ENCODE measurements at regions not wholly inside any gene's neighbourhood (a gene's known extent, or its start where the extent isn't known, plus 50 kb on each side); places are given as distances from the start of the nearest gene placed in this dataset.

- Histone ChIP-seq H3K27me3 (ENCODE audit: control insufficient read depth, insufficient read depth, low read length) (no peaks in the 10 kb centered on the region), H3K36me3 (ENCODE audit: insufficient read depth, low read length) (no peaks in the 10 kb centered on the region), H3K4me1 (ENCODE audit: control insufficient read depth, insufficient read depth, low read length) (peaks cover 3% of the 10 kb centered on the region), H3K4me2 (ENCODE audit: low read length) (no peak overlapping the region), H3K4me3 (ENCODE audit: low read length) (no peak overlapping the region), H3K9me3 (replicated peaks; ENCODE audit: low read length) (no peaks in the 10 kb centered on the region), H3K9ac (ENCODE audit: low read depth, low read length) (no peak overlapping the region)
These were observed 1741.5 kb downstream of the PCDH9 start for GRCh38 chr13:65488606-65489005.

- H3K4me1 ChIP-seq (ENCODE audit: control insufficient read depth, insufficient read depth, low read length), result no peaks in the 10 kb centered on the region
- no peak overlapping the region for H3K4me2 ChIP-seq (ENCODE audit: low read length)
- no peak overlapping the region for H3K4me3 ChIP-seq (ENCODE audit: low read length)
- H3K27me3 ChIP-seq (ENCODE audit: control insufficient read depth, insufficient read depth, low read length), result no peaks in the 10 kb centered on the region
- H3K36me3 ChIP-seq (ENCODE audit: insufficient read depth, low read length), result no peaks in the 10 kb centered on the region
- no peak overlapping the region for H3K9ac ChIP-seq (ENCODE audit: low read depth, low read length)
- no peaks in the 10 kb centered on the region for H3K9me3 ChIP-seq (replicated peaks; ENCODE audit: low read length)
These were observed 1750.4 kb downstream of the PCDH9 start for GRCh38 chr13:65479692-65480091.

GRCh38 chr13:65473196-65473595, 1756.9 kb downstream of the PCDH9 start:
- Histone ChIP-seq H3K9me3 (replicated peaks; ENCODE audit: low read length) (no peaks in the 10 kb centered on the region), H3K36me3 (ENCODE audit: insufficient read depth, low read length) (no peaks in the 10 kb centered on the region), H3K4me2 (ENCODE audit: low read length) (no peak overlapping the region), H3K27me3 (ENCODE audit: control insufficient read depth, insufficient read depth, low read length) (no peaks in the 10 kb centered on the region), H3K4me1 (ENCODE audit: control insufficient read depth, insufficient read depth, low read length) (peaks cover 6% of the 10 kb centered on the region), H3K9ac (ENCODE audit: low read depth, low read length) (no peak overlapping the region), H3K4me3 (ENCODE audit: low read length) (no peak overlapping the region)

GRCh38 chr13:65472336-65472735, 1757.8 kb downstream of the PCDH9 start:
- H3K36me3 ChIP-seq (ENCODE audit: insufficient read depth, low read length), result no peaks in the 10 kb centered on the region
- H3K4me2 ChIP-seq (ENCODE audit: low read length), result no peak overlapping the region
- no peak overlapping the region for H3K4me3 ChIP-seq (ENCODE audit: low read length)
- H3K9me3 ChIP-seq (replicated peaks; ENCODE audit: low read length), result no peaks in the 10 kb centered on the region
- H3K27me3 ChIP-seq (ENCODE audit: control insufficient read depth, insufficient read depth, low read length), result no peaks in the 10 kb centered on the region
- peaks cover 6% of the 10 kb centered on the region for H3K4me1 ChIP-seq (ENCODE audit: control insufficient read depth, insufficient read depth, low read length)
- no peak overlapping the region for H3K9ac ChIP-seq (ENCODE audit: low read depth, low read length)

- Histone ChIP-seq H3K9ac (ENCODE audit: low read depth, low read length) (no peak overlapping the region), H3K4me2 (ENCODE audit: low read length) (no peak overlapping the region), H3K4me3 (ENCODE audit: low read length) (no peak overlapping the region), H3K36me3 (ENCODE audit: insufficient read depth, low read length) (no peaks in the 10 kb centered on the region), H3K27me3 (ENCODE audit: control insufficient read depth, insufficient read depth, low read length) (no peaks in the 10 kb centered on the region), H3K4me1 (ENCODE audit: control insufficient read depth, insufficient read depth, low read length) (peaks cover 6% of the 10 kb centered on the region), H3K9me3 (replicated peaks; ENCODE audit: low read length) (no peaks in the 10 kb centered on the region)
These were observed 1759.4 kb downstream of the PCDH9 start for GRCh38 chr13:65470781-65471180.

GRCh38 chr13:65468628-65469027, 1761.5 kb downstream of the PCDH9 start:
- Histone ChIP-seq H3K27me3 (ENCODE audit: control insufficient read depth, insufficient read depth, low read length) (no peaks in the 10 kb centered on the region), H3K4me1 (ENCODE audit: control insufficient read depth, insufficient read depth, low read length) (peaks cover 6% of the 10 kb centered on the region), H3K9ac (ENCODE audit: low read depth, low read length) (no peak overlapping the region), H3K4me2 (ENCODE audit: low read length) (no peak overlapping the region), H3K36me3 (ENCODE audit: insufficient read depth, low read length) (no peaks in the 10 kb centered on the region), H3K4me3 (ENCODE audit: low read length) (no peak overlapping the region), H3K9me3 (replicated peaks; ENCODE audit: low read length) (no peaks in the 10 kb centered on the region)

GRCh38 chr13:65461590-65461989, 1768.5 kb downstream of the PCDH9 start:
- Histone ChIP-seq H3K36me3 (ENCODE audit: insufficient read depth, low read length) (no peaks in the 10 kb centered on the region), H3K4me3 (ENCODE audit: low read length) (no peak overlapping the region), H3K9ac (ENCODE audit: low read depth, low read length) (no peak overlapping the region), H3K4me2 (ENCODE audit: low read length) (no peak overlapping the region), H3K4me1 (ENCODE audit: control insufficient read depth, insufficient read depth, low read length) (peaks cover 5% of the 10 kb centered on the region), H3K9me3 (replicated peaks; ENCODE audit: low read length) (no peaks in the 10 kb centered on the region), H3K27me3 (ENCODE audit: control insufficient read depth, insufficient read depth, low read length) (no peaks in the 10 kb centered on the region)

GRCh38 chr13:65460136-65460535, 1770.0 kb downstream of the PCDH9 start:
- H3K4me1 ChIP-seq (ENCODE audit: control insufficient read depth, insufficient read depth, low read length), result peaks cover 5% of the 10 kb centered on the region
- no peaks in the 10 kb centered on the region for H3K27me3 ChIP-seq (ENCODE audit: control insufficient read depth, insufficient read depth, low read length)
- no peaks in the 10 kb centered on the region for H3K36me3 ChIP-seq (ENCODE audit: insufficient read depth, low read length)
- H3K9me3 ChIP-seq (replicated peaks; ENCODE audit: low read length), result no peaks in the 10 kb centered on the region
- no peak overlapping the region for H3K4me2 ChIP-seq (ENCODE audit: low read length)
- H3K9ac ChIP-seq (ENCODE audit: low read depth, low read length), result no peak overlapping the region
- no peak overlapping the region for H3K4me3 ChIP-seq (ENCODE audit: low read length)

GRCh38 chr13:65456150-65456912, 1773.8 kb downstream of the PCDH9 start:
- Histone ChIP-seq H3K27me3 (ENCODE audit: control insufficient read depth, insufficient read depth, low read length) (no peaks in the 10 kb centered on the region), H3K9me3 (replicated peaks; ENCODE audit: low read length) (no peaks in the 10 kb centered on the region), H3K4me2 (ENCODE audit: low read length) (no peak overlapping the region), H3K4me1 (ENCODE audit: control insufficient read depth, insufficient read depth, low read length) (no peaks in the 10 kb centered on the region), H3K36me3 (ENCODE audit: insufficient read depth, low read length) (no peaks in the 10 kb centered on the region), H3K9ac (ENCODE audit: low read depth, low read length) (no peak overlapping the region), H3K4me3 (ENCODE audit: low read length) (no peak overlapping the region)

- Histone ChIP-seq H3K27me3 (ENCODE audit: control insufficient read depth, insufficient read depth, low read length) (no peaks in the 10 kb centered on the region), H3K4me3 (ENCODE audit: low read length) (no peak overlapping the region), H3K4me2 (ENCODE audit: low read length) (no peak overlapping the region), H3K9me3 (replicated peaks; ENCODE audit: low read length) (no peaks in the 10 kb centered on the region), H3K4me1 (ENCODE audit: control insufficient read depth, insufficient read depth, low read length) (no peaks in the 10 kb centered on the region), H3K36me3 (ENCODE audit: insufficient read depth, low read length) (no peaks in the 10 kb centered on the region), H3K9ac (ENCODE audit: low read depth, low read length) (no peak overlapping the region)
These were observed 1775.7 kb downstream of the PCDH9 start for GRCh38 chr13:65454403-65454802.

- no peaks in the 10 kb centered on the region for H3K27me3 ChIP-seq (ENCODE audit: control insufficient read depth, insufficient read depth, low read length)
- no peak overlapping the region for H3K9ac ChIP-seq (ENCODE audit: low read depth, low read length)
- H3K4me1 ChIP-seq (ENCODE audit: control insufficient read depth, insufficient read depth, low read length), result no peaks in the 10 kb centered on the region
- no peak overlapping the region for H3K4me3 ChIP-seq (ENCODE audit: low read length)
- H3K9me3 ChIP-seq (replicated peaks; ENCODE audit: low read length), result no peaks in the 10 kb centered on the region
- H3K4me2 ChIP-seq (ENCODE audit: low read length), result no peak overlapping the region
- H3K36me3 ChIP-seq (ENCODE audit: insufficient read depth, low read length), result no peaks in the 10 kb centered on the region
These were observed 1776.2 kb downstream of the PCDH9 start for GRCh38 chr13:65453982-65454381.

- Histone ChIP-seq H3K4me3 (ENCODE audit: low read length) (no peak overlapping the region), H3K27me3 (ENCODE audit: control insufficient read depth, insufficient read depth, low read length) (no peaks in the 10 kb centered on the region), H3K4me2 (ENCODE audit: low read length) (no peak overlapping the region), H3K9ac (ENCODE audit: low read depth, low read length) (no peak overlapping the region), H3K9me3 (replicated peaks; ENCODE audit: low read length) (no peaks in the 10 kb centered on the region), H3K4me1 (ENCODE audit: control insufficient read depth, insufficient read depth, low read length) (no peaks in the 10 kb centered on the region), H3K36me3 (ENCODE audit: insufficient read depth, low read length) (no peaks in the 10 kb centered on the region)
These were observed 1784.8 kb downstream of the PCDH9 start for GRCh38 chr13:65445340-65445739.

Data from skeletal muscle satellite cell (primary cell).